ENCODE measurements at regions not wholly inside any gene's neighbourhood (a gene's known extent, or its start where the extent isn't known, plus 50 kb on each side); places are given as distances from the start of the nearest gene placed in this dataset.

DNA sequence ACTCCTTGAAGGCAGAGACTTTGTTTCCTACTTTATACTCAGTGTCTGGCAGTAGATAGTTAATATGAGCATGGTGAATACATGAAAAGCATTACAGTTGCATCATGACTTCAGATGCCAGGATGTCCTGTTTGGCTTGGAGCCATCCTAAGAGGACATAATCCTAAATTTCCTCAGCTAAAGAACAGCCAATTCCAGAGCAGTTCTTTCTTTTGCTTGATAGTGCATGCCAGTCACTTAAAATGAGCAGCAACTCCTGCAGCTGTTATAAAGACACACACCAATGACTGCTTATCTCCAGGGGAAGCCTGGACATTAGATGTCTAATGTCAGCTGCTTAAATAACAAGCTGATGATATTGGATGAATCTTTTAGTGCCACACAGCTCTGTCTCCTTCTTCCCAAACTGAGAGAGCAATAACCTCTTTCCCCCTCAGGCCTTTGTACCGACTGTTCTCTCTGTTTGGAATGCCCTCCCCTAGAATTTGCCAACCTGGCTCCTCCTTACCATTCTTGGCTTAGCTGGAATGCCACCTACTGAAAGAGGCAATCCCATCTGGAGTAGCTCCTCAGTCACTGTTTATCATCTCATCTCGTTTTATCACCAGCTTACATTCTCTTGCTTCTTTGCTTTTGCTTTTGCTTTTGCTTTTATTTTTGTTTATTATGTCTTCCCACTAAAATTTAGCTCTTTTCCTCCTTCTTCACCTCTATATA, 100.8 kb upstream of the USP38 start:
- no peak for DNase-seq

DNA sequence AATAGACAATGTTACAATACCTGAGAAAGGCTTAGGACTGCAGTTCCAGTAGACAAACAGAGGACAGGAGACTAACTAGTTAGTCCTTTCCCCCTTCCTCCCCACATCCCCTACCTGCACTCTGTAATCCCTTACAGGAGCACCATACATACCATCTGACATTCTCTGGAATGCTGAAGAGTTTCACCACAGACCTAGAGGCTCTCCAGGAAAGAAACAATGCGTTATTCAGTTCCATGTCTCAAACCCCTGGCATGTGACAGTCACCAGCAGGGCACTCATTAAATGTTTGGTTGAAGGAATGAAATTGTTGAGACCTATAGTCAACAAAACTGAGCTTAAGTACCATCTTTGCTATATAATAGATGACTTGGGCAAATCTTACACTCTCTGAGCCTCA, 100.2 kb upstream of the USP38 start:
- DNase-seq: no peak

DNA sequence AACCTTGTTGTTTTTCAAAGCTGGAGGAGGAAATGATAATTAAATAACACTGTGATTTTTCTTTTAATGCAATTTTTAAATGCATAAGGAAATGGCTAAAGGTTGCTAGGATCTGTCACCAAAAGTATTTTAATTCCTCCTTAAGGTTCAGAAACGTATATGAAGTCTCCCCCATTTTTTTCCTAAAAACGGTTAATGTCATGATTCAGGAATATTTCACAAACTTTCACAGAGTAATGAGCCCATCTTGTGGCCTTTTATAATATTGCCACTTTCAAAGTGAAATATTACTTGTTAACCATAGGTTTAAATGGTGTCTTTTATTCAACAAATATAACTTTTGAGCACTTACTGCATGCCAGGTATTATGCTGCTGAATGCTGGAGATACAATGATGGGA, 99.5 kb upstream of the USP38 start:
- DNase-seq: peak; percentile 17

DNA sequence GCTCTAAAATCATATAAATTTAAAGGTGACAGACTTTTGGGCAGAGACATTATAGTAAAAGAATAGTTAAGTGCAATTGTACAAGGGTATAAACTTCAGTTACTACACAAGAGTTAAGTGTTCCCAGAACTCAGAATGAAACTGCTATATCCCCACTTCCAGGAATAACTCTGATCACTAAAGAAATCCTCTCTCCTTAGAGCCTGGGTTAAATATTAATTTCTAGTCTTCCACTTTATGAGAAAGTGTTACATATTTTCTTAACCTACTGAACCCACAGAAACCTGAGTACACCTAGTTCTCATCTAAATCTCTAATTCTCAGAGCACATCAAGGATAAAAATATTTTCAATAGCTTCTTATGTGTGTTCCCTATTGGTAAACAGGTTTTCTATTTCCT, 99.1 kb upstream of the USP38 start:
- no peak for DNase-seq

DNA sequence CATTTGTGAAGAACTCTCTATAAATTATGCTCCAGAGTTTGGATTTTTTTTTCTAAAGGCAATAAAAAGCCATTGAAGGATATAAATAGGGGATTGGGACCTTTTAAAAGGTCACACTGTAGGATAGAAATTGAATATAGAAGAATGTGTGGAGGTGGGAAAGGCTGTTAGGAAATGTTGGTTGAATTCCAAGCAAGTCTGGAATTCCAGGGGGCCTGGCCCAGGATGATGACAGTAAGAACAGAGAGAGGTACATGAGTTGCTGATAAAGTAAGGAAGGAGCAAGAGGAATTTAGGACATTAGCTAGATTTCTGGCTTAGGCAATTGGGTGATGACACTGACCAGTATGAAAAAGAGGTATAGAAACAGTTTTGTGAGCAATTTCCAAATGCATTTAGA, 95.4 kb upstream of the USP38 start:
- no peak for DNase-seq

DNA sequence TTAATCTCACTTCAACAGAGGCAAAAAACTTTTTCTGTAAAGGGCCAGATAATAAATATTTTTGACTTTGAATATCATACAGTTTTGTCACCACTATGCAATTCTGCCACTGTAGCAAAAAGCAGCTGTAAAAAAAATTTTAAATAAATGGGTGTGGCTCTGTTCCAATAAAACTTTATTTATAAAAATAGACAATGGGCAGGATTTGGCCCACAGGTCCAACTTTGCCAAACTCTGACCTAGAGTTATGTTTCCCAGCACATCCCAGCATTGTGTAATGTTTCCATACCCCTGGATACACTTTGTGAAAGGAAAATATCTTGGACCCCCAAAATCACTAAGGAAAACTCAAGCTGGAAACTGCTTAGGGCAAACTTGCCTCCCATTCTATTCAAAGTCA, 94.9 kb upstream of the USP38 start:
- no peak for DNase-seq

DNA sequence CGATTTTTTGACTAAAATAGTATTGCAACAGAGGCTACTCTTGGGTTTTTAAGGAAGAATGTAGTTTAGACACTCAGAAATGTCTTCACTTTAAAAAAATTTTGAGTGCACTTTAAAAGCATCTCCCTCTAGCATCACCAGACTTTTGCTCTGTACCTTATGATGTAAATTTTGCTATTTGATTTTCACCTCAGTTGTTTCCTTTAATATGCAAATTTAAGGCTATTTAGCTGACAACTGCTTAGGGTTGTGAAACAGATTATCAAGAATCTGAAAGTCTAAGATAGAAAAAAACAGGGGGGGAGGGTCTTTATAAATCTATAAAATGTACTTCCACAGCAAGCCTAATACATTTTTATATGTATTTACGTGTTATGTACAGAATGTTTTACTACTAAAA, 92.9 kb upstream of the USP38 start:
- no peak for DNase-seq

DNA sequence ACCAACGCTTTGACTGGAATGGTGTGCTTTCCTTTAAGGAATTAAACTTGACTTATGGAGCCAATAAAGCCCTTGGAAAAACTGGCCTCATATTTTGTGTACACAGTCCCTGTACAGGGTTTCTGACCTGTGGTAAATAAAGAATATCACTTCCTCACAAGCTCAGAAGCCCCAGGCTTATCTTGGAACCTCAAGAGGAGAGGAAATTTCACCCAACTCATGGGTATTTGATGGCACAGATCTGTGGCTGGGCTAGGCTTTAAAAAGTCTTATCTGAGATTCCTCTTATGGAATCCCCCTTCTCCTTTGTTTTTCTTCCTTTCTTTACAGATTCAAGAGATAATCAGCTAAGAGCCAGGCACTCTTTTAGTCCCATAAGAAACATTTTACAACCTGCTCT, 89.3 kb upstream of the USP38 start:
- no peak for DNase-seq

DNA sequence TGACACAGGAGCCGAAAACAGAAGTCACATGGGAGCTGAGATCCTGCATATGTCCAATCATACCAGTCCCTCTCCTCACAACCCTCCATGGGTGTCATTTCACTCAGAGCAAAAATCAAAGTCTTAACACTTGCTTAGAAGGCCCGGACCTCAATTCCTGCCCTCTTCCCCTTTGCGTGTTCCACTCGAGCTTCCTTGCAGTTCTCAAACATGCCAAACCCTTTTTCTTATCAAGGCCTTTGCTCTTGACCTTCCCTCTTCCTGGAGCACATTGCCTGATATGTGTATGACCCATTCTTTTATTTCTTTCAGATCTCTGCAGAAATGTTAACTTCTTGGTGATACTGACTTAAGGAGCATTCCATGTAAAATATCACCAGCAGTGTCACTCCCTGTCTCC, 87.0 kb upstream of the USP38 start:
- no peak for DNase-seq

DNA sequence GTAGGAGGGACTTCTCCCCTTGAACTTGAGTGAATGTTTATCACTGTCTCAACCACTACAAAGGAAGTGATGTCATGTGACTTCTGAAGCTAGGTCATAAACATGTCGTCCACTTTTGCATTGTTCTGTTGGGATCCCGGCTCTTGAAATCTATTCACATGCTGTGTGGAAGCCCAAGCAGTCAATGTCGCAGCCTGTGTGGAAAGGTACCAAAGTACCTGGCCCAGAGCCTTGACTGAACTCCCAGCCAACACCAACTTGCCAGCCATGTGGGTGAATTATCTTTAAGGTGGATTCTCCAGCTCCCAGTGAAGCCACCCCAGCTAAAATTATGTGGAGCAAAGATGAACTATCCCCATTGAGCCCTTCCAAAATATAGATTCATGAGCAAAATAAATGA, 85.0 kb upstream of the USP38 start:
- DNase-seq: no peak

DNA sequence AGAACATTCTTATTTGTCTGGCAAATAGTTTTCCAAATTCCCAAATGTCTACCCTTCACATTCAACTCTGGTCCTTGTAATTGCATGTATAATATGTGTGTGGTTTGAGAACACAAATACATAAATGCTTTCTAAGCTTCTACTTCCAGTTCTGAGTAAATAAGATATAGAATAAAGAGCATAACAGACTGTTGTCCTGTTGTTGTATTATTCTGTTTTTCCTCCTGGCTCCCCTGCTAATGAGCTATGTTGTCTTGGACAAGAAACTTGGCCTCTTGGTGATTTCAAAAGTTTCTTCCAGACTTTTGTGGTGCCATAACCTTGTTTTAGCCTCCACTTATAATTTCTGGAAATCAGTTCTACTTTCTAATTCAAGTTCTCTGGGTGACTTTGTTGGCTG, 75.3 kb upstream of the USP38 start:
- no peak for DNase-seq

DNA sequence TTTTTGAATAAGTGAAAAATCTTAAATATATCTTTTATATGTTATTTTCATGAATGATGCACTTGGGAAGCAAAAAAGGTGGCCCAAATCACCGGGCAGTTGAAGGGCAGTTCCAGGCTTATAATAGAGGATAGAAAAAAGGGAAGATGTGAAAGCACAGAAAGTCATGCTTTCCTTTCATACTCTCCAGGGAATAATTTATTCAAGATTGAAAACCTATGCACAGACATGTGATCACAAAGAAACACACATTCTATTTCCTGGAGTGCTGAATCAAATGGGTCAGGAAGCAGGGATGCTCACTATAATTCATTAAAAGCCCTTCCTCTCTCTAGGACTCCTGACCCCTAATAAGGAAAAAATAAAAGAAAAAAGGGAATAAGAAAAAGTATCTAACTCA, 66.1 kb upstream of the USP38 start:
- no peak for DNase-seq

DNA sequence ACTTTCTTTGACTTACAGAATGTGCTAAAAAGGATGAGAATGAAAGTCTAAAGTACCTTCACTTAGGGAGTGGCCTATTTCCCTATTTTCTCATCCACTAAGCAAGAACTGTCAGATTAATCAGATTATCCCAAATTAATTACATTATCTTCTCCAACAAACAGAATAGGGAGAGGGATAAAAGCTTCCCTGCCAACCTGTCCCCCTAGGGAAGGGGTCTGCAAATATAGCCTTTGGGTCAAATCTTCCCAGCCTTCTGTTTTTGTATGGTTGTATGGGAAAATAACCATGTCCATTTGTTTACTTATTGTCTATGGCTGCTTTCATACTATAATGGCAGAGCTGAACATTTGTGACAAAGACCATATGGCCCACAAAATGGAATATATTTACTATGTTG, 57.1 kb upstream of the USP38 start:
- DNase-seq: no peak

DNA sequence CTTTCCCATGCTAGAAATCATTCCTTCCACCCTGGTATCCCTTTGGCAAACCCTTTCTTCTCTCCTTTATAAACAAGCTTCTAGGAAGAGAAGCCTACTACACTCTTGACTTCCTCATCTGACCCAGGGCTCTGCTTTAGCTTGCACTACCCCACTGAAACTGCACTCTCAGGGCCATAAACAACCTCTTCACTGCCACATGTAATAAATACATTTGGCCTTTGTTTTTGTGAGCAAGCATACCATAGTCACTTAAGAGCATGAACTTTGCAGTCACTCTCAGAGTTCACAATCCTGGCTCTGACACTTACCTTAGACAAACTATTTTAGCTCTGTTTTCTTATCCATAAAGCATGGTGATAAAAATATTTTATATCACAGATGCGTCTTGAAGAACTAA, 50.7 kb upstream of the USP38 start:
- no peak for DNase-seq

Measured in suppressor macrophage treated with lipopolysaccharide for 4 hours (primary cell).